Aorta (tissue), 5 donors: ENCODE measurements at regions not wholly inside any gene's neighbourhood (a gene's known extent, or its start where the extent isn't known, plus 50 kb on each side); places are given as distances from the start of the nearest gene placed in this dataset.
"Not testable (repeated sequence)": the region's sequence is repeated elsewhere in the genome, so short reads cannot be mapped to it uniquely, and the experiment has no call there.

ENCODE experiments used
- ATAC-seq: fragments of 200-7000 bp; cut with Tn5 transposase; one replicate; pipeline ENCODE4 v1.9.1; 2022; ENCODE audit warnings: moderate library complexity; ENCODE audit not compliant: low FRiP score
- DNase-seq, 2 donors: peaks; one replicate each; pipeline ENCODE4 v3.0.0-alpha.2; 2020
- H3K27ac ChIP-seq, 2 donors: one replicate each; pipeline ENCODE4 v1.5.1; 2013; ENCODE audit warnings: low read length in 2 of 2, mild to moderate bottlenecking in 2 of 2, moderate library complexity in 2 of 2, control low read depth in 1 of 2, inconsistent platforms in 1 of 2, low read depth in 1 of 2
- H3K27me3 ChIP-seq, 2 donors: one replicate each; pipeline ENCODE4 v1.6.1; 2013; ENCODE audit warnings: control low read depth in 1 of 2, low read length in 1 of 2, mild to moderate bottlenecking in 1 of 2, moderate library complexity in 1 of 2; ENCODE audit not compliant: insufficient read depth in 2 of 2, control insufficient read depth in 1 of 2
- H3K36me3 ChIP-seq, 2 donors: one replicate each; pipeline ENCODE4 v1.6.1; 2013; ENCODE audit warnings: control low read depth in 1 of 2, low read length in 1 of 2, mild to moderate bottlenecking in 1 of 2; ENCODE audit not compliant: insufficient read depth in 2 of 2, control insufficient read depth in 1 of 2
- H3K4me1 ChIP-seq, 2 donors: one replicate each; pipeline ENCODE4 v1.6.1; 2013; ENCODE audit warnings: low read length in 2 of 2, control low read depth in 1 of 2, mild to moderate bottlenecking in 1 of 2, moderate library complexity in 1 of 2; ENCODE audit not compliant: insufficient read depth in 2 of 2, control insufficient read depth in 1 of 2
- H3K4me3 ChIP-seq, 2 donors: one replicate each; pipeline ENCODE4 v1.5.1; 2013; ENCODE audit warnings: low read length in 2 of 2, control low read depth in 1 of 2, mild to moderate bottlenecking in 1 of 2
- H3K9me3 ChIP-seq: one replicate; pipeline ENCODE4 v1.6.1; 2013; ENCODE audit warnings: mild to moderate bottlenecking, low read length; ENCODE audit not compliant: control insufficient read depth
- WGBS, 2 donors: extraction: QIAGEN DNeasy Blood & Tissue Kit; methylation state at CpG; one replicate each; pipeline ENCODE4 v1.1.7; 2013; 5-methylcytosine and 5-hydroxymethylcytosine counted together
- intact Hi-C, 2 donors: fragments of 100-400 bp; cut with DNase I; formaldehyde crosslinking; loops; one replicate each; pipeline versions ENCODE4 v1.14.2 to v1.15.0; 2022
- donor health status: healthy with polysubstance abuse.
- donor health status: Bipolar disorder and iron deficiency.
- donor health status: DM: no; HTN: no; CAD: no.
- donor health status: DM: no; HTN: no; CAD: no.
- donor health status: DM: yes; HTN: yes; CAD: no.

DNA sequence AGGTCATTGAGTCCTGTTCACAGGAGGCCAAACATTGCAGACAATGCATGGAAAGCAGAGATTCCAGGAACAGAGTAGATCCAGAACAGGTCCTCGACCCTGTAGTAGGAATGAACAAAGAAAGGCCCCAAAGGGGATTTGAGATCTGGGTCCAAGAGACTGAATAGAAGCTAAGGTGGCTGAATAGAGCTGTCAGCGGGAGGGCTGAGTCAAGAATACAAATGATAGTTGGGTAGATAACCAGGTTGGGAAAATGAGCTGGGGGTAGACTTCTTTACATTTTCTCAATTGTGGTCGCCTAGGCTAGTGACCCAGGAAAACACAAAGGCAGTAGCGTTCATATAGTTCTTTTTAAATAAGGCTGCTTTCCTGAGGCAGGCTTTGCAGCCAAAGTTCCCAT, 103.4 kb upstream of the ELMO1 start:
- no peaks in the 10 kb centered on the region for H3K36me3 ChIP-seq
- ATAC-seq (no peak), DNase-seq (no peak)
- H3K27me3 ChIP-seq = no peaks in the 10 kb centered on the region
- H3K9me3 ChIP-seq = peaks cover 2% of the 10 kb centered on the region
- H3K27ac ChIP-seq = no peak overlapping the region
- WGBS, 2 donors = 98 to 99% methylated on average over 4 of the region's 4 CpGs
- peaks cover 0 to 4% of the 10 kb centered on the region in 2 donors for H3K4me1 ChIP-seq
- H3K4me3 ChIP-seq = no peak overlapping the region
- intact Hi-C loops = no loop called here

DNA sequence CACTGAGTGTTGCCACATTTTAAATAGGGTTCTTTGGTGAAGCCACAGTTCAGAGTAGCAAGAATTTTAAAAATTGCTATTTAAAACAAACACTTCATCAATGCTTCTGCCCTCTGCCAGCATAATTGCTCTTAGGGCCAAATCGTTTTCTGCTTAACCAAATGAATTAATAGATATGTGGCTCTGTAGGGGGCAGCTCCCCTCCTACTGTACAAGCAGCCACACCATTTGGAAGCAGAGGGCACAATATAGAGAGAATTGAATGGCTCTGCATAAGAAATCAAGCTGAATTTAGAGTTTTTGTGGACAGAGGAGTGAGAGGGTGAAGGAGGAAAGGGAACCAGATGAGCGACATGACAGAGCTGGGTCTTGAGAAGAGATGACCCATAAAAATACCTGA, 103.8 kb upstream of the ELMO1 start:
- ATAC-seq, intact Hi-C loops, H3K36me3 ChIP-seq, H3K9me3 ChIP-seq, H3K4me3 ChIP-seq, H3K4me1 ChIP-seq, H3K27me3 ChIP-seq, DNase-seq, H3K27ac ChIP-seq: not testable (repeated sequence)
- 43 to 44% methylated on average over 2 of the region's 2 CpGs for WGBS, 2 donors

DNA sequence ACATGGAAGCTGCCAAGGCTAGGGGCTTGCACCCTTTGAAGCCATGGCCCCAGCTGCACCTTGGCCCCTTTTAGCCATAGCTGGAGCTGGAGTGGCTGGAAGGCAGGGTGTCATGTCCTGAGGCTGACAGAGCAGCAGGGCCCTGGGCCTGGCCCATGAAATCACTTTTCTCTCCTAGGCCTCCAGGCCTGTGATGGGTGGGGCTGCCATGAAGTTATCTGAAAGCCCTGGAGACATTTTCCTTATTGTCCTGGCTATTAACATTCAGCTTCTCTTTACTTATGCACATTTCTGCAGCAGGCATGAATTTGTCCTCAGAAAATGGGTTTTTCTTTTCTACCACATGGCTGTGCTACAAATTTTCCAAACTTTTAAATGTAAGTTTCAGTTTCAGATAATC, 106.9 kb upstream of the ELMO1 start:
- intact Hi-C loops = no loop called here
- Histone ChIP-seq H3K27me3 (no peaks in the 10 kb centered on the region), H3K9me3 (peaks cover 2% of the 10 kb centered on the region), H3K4me1 (peaks cover 0 to 4% of the 10 kb centered on the region in 2 donors), H3K27ac (no peak overlapping the region), H3K4me3 (no peak overlapping the region), H3K36me3 (no peaks in the 10 kb centered on the region)
- no peak for DNase-seq
- ATAC-seq = no peak

DNA sequence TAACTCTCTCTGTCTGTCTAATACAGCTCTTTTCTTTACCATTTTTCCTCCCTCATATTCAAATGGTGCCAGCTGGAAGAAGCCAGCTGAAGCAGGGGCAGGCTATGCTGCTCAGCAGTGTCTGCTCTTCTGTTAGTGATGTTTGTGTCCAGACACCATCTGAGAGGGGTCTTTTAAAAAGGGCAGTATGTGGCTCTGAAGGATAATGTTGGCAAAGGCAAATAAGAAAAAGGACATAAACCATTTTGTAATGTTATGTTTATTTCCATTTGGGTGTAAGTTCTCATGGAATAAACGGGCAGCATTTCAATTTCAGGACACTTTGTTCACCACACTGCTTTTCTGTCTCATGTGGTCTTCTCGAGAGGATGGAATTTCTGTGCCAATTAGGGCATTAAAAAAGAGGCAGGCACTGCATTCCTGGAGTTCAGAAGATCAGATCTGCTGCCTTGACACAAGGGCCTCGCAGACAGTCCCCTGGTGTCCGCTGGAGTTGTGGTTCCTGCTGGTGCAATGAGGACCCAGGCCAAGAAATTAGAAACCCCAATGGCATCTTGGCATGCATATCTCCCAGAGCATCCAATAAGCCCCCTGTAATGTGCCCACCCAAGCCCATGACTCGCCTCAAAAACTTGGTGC, 109.0 kb upstream of the ELMO1 start:
- Histone ChIP-seq H3K4me1 (no peaks in the 10 kb centered on the region), H3K4me3 (no peak overlapping the region), H3K27me3 (no peaks in the 10 kb centered on the region), H3K9me3 (peaks cover 2% of the 10 kb centered on the region), H3K27ac (no peak overlapping the region), H3K36me3 (no peaks in the 10 kb centered on the region)
- intact Hi-C loops = no loop called here
- ATAC-seq (no peak), DNase-seq (no peak)
- WGBS, 2 donors = 71 to 80% methylated on average over 5 of the region's 5 CpGs

DNA sequence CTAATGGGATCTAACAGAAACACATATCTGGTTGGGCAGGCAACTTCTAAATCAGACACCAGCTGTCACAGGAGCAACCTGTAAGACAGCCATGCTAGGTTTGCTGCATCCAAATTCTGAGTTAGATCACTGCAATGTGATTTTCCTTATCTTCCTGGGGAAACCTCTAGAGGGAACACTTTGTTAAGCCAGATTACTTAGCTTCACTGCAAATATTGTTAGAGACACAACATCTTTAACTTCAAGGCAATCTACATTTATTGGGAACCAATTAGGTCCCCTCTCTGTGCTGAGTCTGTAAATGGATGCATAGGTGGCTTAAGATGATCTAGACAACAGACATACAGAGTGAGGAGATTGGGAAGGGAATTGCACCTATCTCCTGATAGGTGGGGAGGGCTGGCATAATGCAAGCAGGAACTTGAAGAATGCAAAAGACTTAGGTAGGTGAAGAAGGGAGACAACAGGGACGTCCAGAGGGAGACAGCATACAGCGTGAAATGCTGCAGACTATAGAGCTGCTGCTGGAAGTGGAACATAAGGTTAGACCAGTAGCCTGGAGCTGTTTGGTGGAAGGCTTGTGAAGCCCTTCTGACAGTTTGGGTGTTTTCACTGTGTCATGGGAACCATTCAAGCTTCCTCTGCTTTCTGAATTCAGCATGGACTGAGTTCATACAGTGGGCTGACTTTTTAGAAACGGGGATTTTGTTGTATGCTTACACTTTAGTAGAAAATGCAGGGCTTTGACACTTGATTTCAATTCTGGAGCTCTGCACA, 109.8 kb upstream of the ELMO1 start:
- no peak overlapping the region for H3K4me3 ChIP-seq
- no peak for DNase-seq
- no peaks in the 10 kb centered on the region for H3K27me3 ChIP-seq
- ATAC-seq = no peak
- H3K4me1 ChIP-seq = no peaks in the 10 kb centered on the region
- no peak overlapping the region for H3K27ac ChIP-seq
- WGBS, 2 donors = 87 to 88% methylated on average over 3 of the region's 3 CpGs
- peaks cover 2% of the 10 kb centered on the region for H3K9me3 ChIP-seq
- intact Hi-C loops = no loop called here
- H3K36me3 ChIP-seq = no peaks in the 10 kb centered on the region

DNA sequence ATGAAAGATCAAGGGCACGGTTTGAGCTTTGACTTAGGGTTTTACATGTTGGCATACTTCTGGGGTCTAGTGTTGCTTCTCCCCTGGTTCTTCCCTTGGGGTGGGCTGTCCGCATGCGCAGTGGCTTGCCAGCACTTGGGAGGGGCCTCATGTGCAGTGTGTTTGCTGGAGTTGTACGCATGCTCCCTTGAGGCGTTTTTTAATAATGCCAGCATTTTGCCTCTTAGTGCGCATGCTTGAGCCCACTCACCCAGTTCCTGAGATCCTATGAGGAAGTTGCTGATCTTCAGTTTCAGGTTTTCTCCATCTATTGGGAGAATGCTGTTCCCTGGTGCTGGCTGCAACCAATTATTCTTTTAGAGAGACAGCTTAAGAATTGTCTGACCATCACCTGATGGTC, 113.4 kb upstream of the GPR141 start:
- no peaks in the 10 kb centered on the region for H3K27me3 ChIP-seq
- WGBS, 2 donors = 97 to 100% methylated on average over 6 of the region's 6 CpGs
- intact Hi-C loops = no loop called here
- DNase-seq = no peak
- H3K4me1 ChIP-seq = no peaks in the 10 kb centered on the region
- no peak overlapping the region for H3K27ac ChIP-seq
- no peak overlapping the region for H3K4me3 ChIP-seq
- ATAC-seq = no peak
- peaks cover 1% of the 10 kb centered on the region for H3K9me3 ChIP-seq
- H3K36me3 ChIP-seq = no peaks in the 10 kb centered on the region

DNA sequence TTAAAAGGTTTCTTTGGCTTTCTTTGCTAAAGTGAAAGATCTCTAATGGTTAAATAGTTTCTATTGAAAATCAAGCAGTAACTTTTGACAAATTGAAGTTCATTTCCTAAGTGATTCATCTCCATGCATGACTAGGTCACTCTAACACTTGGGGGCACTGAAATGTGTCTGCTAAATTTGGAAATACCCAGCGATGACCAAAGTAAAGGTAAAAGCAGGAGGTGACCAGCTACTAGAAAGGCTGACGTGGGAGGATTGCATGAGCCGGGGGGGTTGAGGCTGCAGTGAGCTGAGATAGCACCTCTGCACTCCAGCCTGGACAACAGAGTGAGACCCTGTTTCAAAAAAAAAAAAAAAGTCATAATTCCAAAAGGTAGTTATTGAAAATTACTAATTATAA, 111.8 kb upstream of the GPR141 start:
- 90 to 92% methylated on average over 3 of the region's 3 CpGs for WGBS, 2 donors
- H3K4me3 ChIP-seq = no peak overlapping the region
- no peak overlapping the region for H3K27ac ChIP-seq
- no peaks in the 10 kb centered on the region for H3K4me1 ChIP-seq
- ATAC-seq (no peak), DNase-seq (no peak)
- intact Hi-C loops = no loop called here
- H3K27me3 ChIP-seq = peaks cover 0 to 2% of the 10 kb centered on the region in 2 donors
- peaks cover 1% of the 10 kb centered on the region for H3K9me3 ChIP-seq
- H3K36me3 ChIP-seq = no peaks in the 10 kb centered on the region

DNA sequence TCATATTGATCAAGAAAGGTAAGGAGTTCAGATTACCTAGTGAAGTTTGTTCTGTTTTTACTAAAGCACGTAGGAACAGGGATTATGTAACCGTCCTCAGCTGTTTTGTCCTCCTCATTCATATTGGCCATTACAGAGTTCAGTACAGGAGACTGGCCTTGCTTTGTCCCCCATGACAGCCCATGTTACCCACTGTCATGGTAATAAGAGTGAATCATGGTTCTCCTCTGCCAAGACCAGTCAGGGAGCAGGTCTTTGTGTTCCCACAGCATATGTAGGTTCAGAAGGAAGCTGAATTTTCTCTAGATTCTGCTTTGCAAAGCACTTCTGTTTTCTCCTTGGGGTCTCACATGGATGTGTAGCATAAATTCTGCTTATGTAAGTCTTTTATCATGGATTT, 106.2 kb upstream of the GPR141 start:
- no peak overlapping the region for H3K4me3 ChIP-seq
- H3K9me3 ChIP-seq = peaks cover 1% of the 10 kb centered on the region
- WGBS, 2 donors = 72 to 91% methylated on average over 2 of the region's 2 CpGs
- no peaks in the 10 kb centered on the region for H3K4me1 ChIP-seq
- no peak for ATAC-seq
- no peak overlapping the region for H3K27ac ChIP-seq
- no peak for DNase-seq
- H3K36me3 ChIP-seq = no peaks in the 10 kb centered on the region
- intact Hi-C loops = no loop called here
- peaks cover 0 to 2% of the 10 kb centered on the region in 2 donors for H3K27me3 ChIP-seq

DNA sequence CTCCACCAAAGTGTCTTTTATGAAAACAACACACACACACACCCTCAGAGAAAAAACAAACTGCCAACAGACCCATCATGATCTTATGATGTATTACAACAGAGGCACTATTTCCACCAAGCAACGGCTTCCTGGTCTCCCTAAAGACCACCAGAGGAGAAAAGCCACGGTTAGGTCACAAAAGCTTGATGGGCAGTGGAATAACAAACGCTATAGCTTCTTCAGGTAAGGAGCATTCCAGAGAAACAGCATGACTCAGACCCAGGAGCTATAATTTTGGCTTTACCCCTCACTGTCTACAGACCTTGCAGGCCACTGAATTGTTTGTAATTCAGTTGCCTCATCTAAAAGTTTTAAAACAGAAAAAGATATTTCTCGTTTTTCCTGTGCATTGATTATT, 105.7 kb upstream of the GPR141 start:
- ATAC-seq = no peak
- no peaks in the 10 kb centered on the region for H3K36me3 ChIP-seq
- intact Hi-C loops = no loop called here
- no peaks in the 10 kb centered on the region for H3K4me1 ChIP-seq
- H3K27ac ChIP-seq = no peak overlapping the region
- H3K27me3 ChIP-seq = peaks cover 0 to 2% of the 10 kb centered on the region in 2 donors
- H3K9me3 ChIP-seq = peaks cover 1% of the 10 kb centered on the region
- no peak for DNase-seq
- 82 to 87% methylated on average over 4 of the region's 4 CpGs for WGBS, 2 donors
- no peak overlapping the region for H3K4me3 ChIP-seq
